GM12872 (cell line): ENCODE measurements at regions not wholly inside any gene's neighbourhood (a gene's known extent, or its start where the extent isn't known, plus 50 kb on each side); places are given as distances from the start of the nearest gene placed in this dataset.

Source experiments
- TF ChIP-seq, protein P1 (sequence below): IDR thresholded peaks from 3 replicates; pipeline ENCODE4 v1.5.1; 2011; ENCODE audit warnings: low read depth, mild to moderate bottlenecking, low read length, moderate library complexity; ENCODE audit not compliant: insufficient read depth

DNA sequence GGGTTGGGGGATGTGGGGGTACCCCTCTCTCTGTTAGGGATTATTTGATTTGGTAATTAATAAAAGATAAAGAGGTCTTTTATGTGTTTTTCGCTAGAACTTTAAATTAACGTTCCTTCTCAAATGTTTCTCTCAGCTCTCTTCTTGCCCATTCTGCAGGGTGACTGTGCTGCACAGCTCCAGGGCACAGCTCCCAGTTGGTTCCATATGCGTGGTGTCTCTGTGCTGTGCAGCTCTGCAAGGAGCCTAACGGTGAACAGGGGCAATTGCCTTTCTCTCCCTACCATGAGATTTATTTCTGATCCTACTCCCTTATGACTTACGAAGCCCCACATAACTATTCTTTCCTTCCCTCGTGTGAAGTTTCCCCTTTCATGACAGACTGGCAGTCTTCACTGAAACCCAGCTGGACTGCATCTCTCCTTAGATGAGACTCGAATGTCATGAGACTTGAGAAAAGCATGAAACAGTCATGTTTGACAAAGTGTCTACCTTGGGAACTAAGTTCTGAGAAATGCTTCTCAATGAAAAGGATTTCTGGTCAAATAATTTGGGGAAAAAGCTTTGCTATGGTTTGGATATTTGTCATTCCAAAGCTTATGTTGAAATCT, 50.2 kb upstream of the SPRY1 start:
- TF ChIP-seq, protein P1, sequence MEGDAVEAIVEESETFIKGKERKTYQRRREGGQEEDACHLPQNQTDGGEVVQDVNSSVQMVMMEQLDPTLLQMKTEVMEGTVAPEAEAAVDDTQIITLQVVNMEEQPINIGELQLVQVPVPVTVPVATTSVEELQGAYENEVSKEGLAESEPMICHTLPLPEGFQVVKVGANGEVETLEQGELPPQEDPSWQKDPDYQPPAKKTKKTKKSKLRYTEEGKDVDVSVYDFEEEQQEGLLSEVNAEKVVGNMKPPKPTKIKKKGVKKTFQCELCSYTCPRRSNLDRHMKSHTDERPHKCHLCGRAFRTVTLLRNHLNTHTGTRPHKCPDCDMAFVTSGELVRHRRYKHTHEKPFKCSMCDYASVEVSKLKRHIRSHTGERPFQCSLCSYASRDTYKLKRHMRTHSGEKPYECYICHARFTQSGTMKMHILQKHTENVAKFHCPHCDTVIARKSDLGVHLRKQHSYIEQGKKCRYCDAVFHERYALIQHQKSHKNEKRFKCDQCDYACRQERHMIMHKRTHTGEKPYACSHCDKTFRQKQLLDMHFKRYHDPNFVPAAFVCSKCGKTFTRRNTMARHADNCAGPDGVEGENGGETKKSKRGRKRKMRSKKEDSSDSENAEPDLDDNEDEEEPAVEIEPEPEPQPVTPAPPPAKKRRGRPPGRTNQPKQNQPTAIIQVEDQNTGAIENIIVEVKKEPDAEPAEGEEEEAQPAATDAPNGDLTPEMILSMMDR, result no peak
